ENCODE measurements at regions not wholly inside any gene's neighbourhood (a gene's known extent, or its start where the extent isn't known, plus 50 kb on each side); places are given as distances from the start of the nearest gene placed in this dataset.
"Not testable (repeated sequence)": the region's sequence is repeated elsewhere in the genome, so short reads cannot be mapped to it uniquely, and the experiment has no call there.

- not testable (repeated sequence) for DNase-seq (ENCODE audit: low spot score)
Observed at GRCh38 chr3:182344026-182344425, 449.3 kb upstream of the ATP11B start.

- DNase-seq (ENCODE audit: low spot score): no peak
Observed at GRCh38 chr3:182349051-182349450, 444.3 kb upstream of the ATP11B start.

DNA sequence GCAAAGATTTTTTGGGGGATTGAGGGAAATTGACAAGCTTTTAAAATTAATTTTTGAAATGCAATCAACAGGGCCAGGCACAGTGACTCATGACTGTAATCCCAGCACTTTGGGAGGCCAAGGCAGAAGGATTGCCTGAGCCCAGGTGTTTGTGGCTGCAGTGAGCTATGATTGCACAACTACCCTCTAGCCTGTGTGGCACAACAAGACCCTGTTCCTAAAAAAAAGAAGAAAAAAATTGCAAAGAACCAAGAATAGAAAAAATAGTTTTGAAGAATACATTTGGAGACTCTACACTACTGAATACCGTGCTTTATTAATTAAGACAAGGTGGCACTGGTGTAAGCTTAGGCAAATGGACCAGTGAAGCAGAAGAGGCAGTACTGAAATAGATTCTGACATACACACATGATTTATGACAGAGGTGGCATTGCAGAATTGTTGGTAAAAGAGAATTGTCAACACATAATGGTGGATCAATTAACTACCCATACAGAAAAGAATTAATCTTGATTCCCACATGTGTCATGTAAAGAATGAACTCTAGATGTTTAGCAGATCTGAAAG lies 443.3 kb upstream of the ATP11B start:
- DNase-seq (ENCODE audit: low spot score): no peak

DNA sequence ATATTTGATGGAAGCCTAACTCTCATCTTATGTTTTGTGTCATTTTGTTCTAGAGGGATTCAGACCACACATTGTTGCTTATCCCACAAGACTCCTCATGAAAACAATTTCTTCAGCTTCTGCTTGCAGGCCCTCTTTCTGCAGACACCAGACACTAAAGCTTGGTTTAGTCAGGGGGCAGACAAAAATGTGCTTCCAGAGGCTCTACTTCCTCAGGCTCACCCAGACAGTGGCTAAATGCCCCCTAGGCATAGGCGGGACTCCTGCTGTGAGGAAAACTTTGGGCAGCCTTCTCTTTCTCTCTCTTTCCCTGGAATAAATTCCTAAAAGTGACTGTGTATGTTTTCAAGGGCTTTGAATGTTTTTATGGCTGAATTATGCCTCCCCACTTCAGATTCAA lies 435.4 kb upstream of the ATP11B start:
- no peak for DNase-seq (ENCODE audit: low spot score)

- peak; percentile 79 for DNase-seq (ENCODE audit: low spot score)
Observed at GRCh38 chr3:182364323-182364722, 429.0 kb upstream of the ATP11B start.

DNA sequence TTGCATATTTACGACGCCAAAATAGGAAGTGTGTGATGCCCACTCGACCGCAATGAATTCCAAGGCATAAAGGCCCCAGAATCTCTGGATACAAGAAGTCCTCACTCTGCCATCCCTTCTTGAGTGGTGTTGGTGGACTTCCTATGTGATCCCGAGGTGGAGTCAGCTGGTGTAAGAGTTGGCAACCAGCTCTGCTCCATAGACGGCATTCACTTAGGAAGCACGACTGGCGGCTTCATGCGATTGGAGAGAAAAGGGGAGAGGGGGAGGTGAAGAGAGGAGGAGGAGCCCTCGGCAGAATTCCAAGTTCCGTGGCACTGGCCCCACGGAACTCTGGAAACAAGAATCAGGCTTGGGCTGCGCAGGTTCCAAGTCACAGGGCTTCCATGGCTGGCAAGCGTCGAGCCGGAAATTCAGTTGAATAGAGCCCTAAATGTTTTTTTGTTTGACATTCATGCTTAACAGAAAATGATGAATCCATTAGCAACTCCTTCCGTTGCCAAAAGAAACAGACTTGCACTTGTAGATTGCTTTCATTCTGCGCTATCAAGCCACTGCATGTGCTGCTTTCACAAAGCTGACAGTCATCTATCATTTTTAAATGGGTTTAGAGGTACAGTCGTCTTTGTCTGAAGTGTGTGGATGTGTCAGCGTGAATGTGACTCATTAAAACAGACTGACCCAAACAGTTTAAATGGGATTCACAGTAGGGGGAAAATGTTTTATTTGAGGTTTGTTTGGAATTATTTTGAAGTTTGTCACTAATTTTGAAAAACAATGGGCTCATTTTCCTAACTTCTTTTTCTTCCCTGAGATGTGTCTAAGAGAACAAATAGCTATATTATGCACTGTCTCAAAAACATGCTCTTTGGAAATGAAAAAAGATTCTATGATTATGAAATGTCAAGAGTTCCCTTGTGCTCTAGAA lies 428.3 kb upstream of the ATP11B start:
- DNase-seq (ENCODE audit: low spot score): peak; percentile 83

DNA sequence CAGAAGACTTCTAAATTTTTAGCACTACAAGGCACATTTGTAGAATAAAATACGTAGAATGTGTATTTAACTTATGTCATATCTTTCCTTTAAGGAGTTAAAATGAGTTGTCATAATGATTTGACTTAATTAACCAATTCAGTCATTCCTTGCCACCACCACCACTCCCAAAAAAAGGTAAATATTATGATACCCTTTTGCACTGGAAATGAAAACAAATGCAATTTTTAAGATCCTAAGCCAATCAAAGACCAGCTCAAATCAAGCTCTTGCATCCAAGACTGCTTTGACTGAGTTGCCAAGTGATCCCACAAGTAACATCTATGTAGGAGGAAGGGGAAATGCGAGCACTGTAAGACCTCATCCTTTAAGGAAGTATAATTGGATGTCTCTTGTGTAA lies 426.6 kb upstream of the ATP11B start:
- DNase-seq (ENCODE audit: low spot score): no peak

DNA sequence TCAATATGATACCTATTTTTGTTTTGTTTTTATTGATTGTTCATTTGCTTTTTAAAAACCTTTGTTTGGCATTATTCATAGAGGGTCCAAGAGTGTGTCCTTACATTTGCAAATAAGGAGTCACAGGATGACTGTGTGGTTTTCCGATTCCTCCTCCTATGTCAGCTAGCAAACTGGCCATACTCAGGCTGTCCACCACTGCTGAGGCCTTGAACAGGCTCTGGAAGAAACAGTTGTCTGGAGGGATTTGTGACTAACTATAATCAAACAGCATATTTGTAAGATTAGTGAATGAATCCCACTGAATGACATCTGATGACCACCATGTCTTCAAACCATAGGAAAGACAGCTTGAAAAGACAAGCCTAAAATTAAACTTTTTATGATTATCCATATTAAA lies 423.4 kb upstream of the ATP11B start:
- DNase-seq (ENCODE audit: low spot score): no peak

DNA sequence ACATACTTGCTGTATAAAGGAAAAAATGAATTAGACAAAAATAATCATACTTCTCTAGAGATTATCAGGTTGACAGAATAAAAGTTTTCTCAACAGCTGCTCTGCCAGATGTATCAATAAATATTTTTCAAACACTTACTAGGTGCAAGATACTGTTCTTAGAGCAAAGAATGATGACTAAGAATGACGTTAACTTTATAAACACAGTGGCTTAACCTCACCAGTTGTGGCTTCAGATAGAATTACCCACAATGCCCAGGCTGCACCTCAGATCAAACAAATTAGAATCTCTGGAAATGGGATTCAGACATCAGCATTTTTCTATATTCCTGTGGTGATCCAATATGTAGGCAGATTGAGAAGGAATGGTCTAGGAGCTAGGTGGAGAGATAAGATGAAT lies 422.4 kb upstream of the ATP11B start:
- no peak for DNase-seq (ENCODE audit: low spot score)

DNA sequence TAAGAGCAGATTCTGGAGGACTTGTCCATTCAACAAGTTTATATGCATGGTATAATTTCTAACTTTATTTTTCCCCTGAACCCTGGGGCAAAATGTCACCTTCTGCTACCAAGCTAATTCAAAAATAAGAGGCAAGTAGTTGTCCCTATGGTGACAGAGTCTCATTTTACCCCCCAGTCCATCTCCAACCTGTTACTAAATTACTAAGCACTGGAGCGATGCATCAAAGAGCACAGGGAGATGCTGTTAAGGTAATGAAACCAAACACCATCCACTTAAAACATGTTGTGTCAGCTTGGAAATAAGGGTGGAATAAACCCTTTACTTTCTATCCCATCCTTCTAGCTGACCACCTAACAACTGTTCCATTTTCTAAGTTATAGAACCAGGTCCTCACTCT lies 417.4 kb upstream of the ATP11B start:
- DNase-seq (ENCODE audit: low spot score): no peak

- DNase-seq (ENCODE audit: low spot score): no peak
Observed at GRCh38 chr3:182382112-182382857, 411.0 kb upstream of the ATP11B start.

DNA sequence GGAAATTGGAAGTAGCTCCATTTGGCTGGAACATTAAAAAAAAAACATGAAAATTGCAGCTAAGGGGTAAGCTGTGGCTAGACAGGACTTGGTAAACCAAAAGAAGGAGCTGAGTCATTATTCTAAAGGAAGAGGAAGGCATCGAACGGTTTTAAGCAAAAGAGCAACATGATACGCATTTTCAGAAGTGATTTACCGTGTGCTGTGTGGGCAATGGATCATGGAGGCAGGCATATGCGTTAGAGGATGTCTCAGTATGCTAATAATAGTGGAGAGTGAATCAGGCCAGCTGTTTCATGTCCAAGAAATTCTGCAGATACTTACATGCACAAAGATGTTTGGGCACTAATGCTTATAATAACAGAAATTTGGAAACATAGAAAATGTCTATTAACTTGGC lies 409.1 kb upstream of the ATP11B start:
- DNase-seq (ENCODE audit: low spot score): no peak

GRCh38 chr3:182385356-182385755 lies 407.9 kb upstream of the ATP11B start:
- no peak for DNase-seq (ENCODE audit: low spot score)

GRCh38 chr3:182388506-182388905 lies 404.8 kb upstream of the ATP11B start:
- DNase-seq (ENCODE audit: low spot score): no peak

DNA sequence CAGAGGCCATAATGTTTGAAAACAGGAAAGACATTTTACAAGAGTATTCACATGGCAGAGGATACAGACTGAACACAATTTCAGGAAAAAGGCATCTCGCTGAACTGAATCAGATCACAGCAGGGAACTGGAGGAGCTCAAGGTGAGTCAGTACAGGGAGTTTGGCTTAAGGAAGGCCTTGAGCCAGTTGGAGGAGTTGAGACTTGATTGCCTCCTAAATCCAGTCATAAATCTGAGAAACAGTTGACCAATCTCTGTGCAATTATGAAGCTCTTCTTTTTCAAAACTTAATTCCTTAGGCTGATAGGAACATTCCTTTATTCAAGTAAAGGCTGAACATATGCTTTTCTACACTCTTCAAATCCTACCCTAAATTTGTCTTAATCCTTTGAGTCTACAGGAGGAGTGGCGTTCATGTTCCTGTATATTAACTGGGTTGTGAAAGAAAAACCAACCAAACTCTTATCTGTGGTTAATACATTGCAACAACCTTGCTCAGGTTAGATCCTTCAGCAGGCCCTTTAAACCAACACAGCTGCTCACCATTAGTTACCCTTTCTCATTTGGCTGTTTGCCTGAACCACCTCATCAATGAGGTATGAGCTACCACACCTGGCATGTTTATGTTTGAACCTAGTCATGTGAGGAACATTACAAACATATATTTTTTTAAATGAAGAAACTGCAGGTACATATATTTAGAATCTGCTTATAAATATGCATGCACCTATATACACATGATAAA lies 404.1 kb upstream of the ATP11B start:
- no peak for DNase-seq (ENCODE audit: low spot score)

- no peak for DNase-seq (ENCODE audit: low spot score)
Observed at GRCh38 chr3:182390421-182390820, 402.9 kb upstream of the ATP11B start.

GRCh38 chr3:182392182-182392937 lies 400.9 kb upstream of the ATP11B start:
- DNase-seq (ENCODE audit: low spot score): no peak

GRCh38 chr3:182393151-182393550 lies 400.2 kb upstream of the ATP11B start:
- DNase-seq (ENCODE audit: low spot score): no peak

GRCh38 chr3:182393830-182394367 lies 399.4 kb upstream of the ATP11B start:
- DNase-seq (ENCODE audit: low spot score): no peak

DNA sequence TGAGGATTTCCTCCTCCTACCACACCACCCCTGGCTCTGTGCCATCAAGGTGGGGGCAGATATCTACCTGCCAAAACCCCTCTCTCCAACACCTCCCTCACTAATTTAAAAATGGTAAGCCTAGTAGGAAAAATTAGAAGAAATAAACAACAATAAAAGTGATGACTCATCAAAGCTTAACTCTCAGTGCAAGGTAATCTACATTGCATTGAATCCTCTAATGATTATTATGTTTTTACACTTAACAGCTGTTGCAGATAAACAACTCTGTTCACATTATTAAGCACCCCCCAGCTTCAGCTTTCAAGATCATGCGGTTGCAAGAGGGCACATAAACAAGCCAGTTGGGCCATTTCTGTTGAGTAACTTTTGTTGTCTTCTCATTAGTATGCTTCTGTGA lies 396.1 kb upstream of the ATP11B start:
- DNase-seq (ENCODE audit: low spot score): no peak
